ENCODE measurements at regions not wholly inside any gene's neighbourhood (a gene's known extent, or its start where the extent isn't known, plus 50 kb on each side); places are given as distances from the start of the nearest gene placed in this dataset.

GRCh38 chr7:33712020-33712414, 193.3 kb upstream of the BMPER start:
- TF ChIP-seq CTCF (IDR thresholded peaks at IDR 0.05; ENCODE audit: low read depth, low read length) (no peak), EZH2phosphoT487 (IDR thresholded peaks at IDR 0.05; ENCODE audit: low read depth) (no peak)

Measured in OCI-LY3 (cell line).